ENCODE measurements at regions not wholly inside any gene's neighbourhood (a gene's known extent, or its start where the extent isn't known, plus 50 kb on each side); places are given as distances from the start of the nearest gene placed in this dataset.

GRCh38 chr13:66003558-66003957, 1226.6 kb downstream of the PCDH9 start:
- no peak for DNase-seq
- H3K27me3 ChIP-seq (replicated peaks; ENCODE audit: insufficient read depth, low read length) = no peaks in the 10 kb centered on the region
- TF ChIP-seq EZH2phosphoT487 (IDR thresholded peaks at IDR 0.05; ENCODE audit: low read length) (no peak), CTCF (IDR thresholded peaks at IDR 0.05; ENCODE audit: low read length) (no peak), EZH2 (optimal IDR thresholded peaks at IDR 0.05; ENCODE audit: low read depth, low read length) (no peak)
- H3K4me1 ChIP-seq (ENCODE audit: low read length) = no peaks in the 10 kb centered on the region
- H3K4me3 ChIP-seq (ENCODE audit: low read length) = no peak overlapping the region
- H3F3A ChIP-seq (ENCODE audit: insufficient read depth, low read length) = no peaks in the 10 kb centered on the region
- no peaks in the 10 kb centered on the region for H3K79me2 ChIP-seq (ENCODE audit: low read length)
- H3K9ac ChIP-seq (ENCODE audit: low read length) = no peak overlapping the region
- no peak overlapping the region for H3K27ac ChIP-seq (ENCODE audit: low read length)
- H3K9me3 ChIP-seq (replicated peaks; ENCODE audit: insufficient read depth, low read length) = no peaks in the 10 kb centered on the region
- no peak overlapping the region for H2AFZ ChIP-seq (ENCODE audit: low read length)
- H3K4me2 ChIP-seq (ENCODE audit: low read depth, low read length) = no peak overlapping the region
- H3K9me2 ChIP-seq (replicated peaks; ENCODE audit: insufficient read depth, low read length) = no peaks in the 10 kb centered on the region
- no peaks in the 10 kb centered on the region for H4K20me1 ChIP-seq (ENCODE audit: insufficient read depth, low read length)
- H3K36me3 ChIP-seq (replicated peaks; ENCODE audit: insufficient read depth, low read length) = no peaks in the 10 kb centered on the region

DNA sequence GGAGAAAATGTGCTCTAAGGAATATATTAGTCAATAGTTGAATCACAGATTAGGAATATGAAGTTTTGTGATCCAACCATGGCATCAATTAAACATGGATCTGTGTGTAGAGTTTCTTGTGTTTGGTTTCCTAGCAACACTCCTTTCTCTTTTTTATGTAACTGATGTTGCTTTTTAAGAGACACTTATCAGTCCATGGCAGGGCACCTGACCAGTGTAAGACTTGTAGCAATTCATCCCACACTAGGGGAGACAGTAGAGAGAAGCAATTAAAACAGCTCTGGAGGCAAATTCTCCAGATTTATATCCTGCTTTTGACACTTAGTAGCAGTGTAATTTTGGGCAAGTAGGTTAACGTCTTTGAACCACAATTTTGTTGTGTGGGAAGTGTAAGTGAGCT, 1229.0 kb downstream of the PCDH9 start:
- Histone ChIP-seq H3K79me2 (ENCODE audit: low read length) (no peaks in the 10 kb centered on the region), H3K9ac (ENCODE audit: low read length) (no peak overlapping the region), H3F3A (ENCODE audit: insufficient read depth, low read length) (no peaks in the 10 kb centered on the region), H2AFZ (ENCODE audit: low read length) (no peak overlapping the region), H3K4me3 (ENCODE audit: low read length) (no peak overlapping the region), H3K27ac (ENCODE audit: low read length) (no peak overlapping the region), H3K9me2 (replicated peaks; ENCODE audit: insufficient read depth, low read length) (no peaks in the 10 kb centered on the region), H3K4me1 (ENCODE audit: low read length) (no peaks in the 10 kb centered on the region), H3K9me3 (replicated peaks; ENCODE audit: insufficient read depth, low read length) (no peaks in the 10 kb centered on the region), H3K27me3 (replicated peaks; ENCODE audit: insufficient read depth, low read length) (no peaks in the 10 kb centered on the region), H3K4me2 (ENCODE audit: low read depth, low read length) (no peak overlapping the region), H3K36me3 (replicated peaks; ENCODE audit: insufficient read depth, low read length) (no peaks in the 10 kb centered on the region), H4K20me1 (ENCODE audit: insufficient read depth, low read length) (no peaks in the 10 kb centered on the region)
- no peak for TF ChIP-seq EZH2 (optimal IDR thresholded peaks at IDR 0.05; ENCODE audit: low read depth, low read length)
- TF ChIP-seq EZH2phosphoT487 (IDR thresholded peaks at IDR 0.05; ENCODE audit: low read length) = no peak
- TF ChIP-seq CTCF (IDR thresholded peaks at IDR 0.05; ENCODE audit: low read length) = no peak
- no peak for DNase-seq

GRCh38 chr13:65999411-65999810, 1230.7 kb downstream of the PCDH9 start:
- Histone ChIP-seq H3K9me2 (replicated peaks; ENCODE audit: insufficient read depth, low read length) (no peaks in the 10 kb centered on the region), H3K27ac (ENCODE audit: low read length) (no peak overlapping the region), H3K9me3 (replicated peaks; ENCODE audit: insufficient read depth, low read length) (no peaks in the 10 kb centered on the region), H3K4me2 (ENCODE audit: low read depth, low read length) (no peak overlapping the region), H3K79me2 (ENCODE audit: low read length) (no peaks in the 10 kb centered on the region), H3K9ac (ENCODE audit: low read length) (no peak overlapping the region), H4K20me1 (ENCODE audit: insufficient read depth, low read length) (no peaks in the 10 kb centered on the region), H3K4me1 (ENCODE audit: low read length) (no peaks in the 10 kb centered on the region), H3K4me3 (ENCODE audit: low read length) (no peak overlapping the region), H3K36me3 (replicated peaks; ENCODE audit: insufficient read depth, low read length) (no peaks in the 10 kb centered on the region), H3K27me3 (replicated peaks; ENCODE audit: insufficient read depth, low read length) (no peaks in the 10 kb centered on the region), H2AFZ (ENCODE audit: low read length) (no peak overlapping the region), H3F3A (ENCODE audit: insufficient read depth, low read length) (no peaks in the 10 kb centered on the region)
- TF ChIP-seq CTCF (IDR thresholded peaks at IDR 0.05; ENCODE audit: low read length) (no peak), EZH2 (optimal IDR thresholded peaks at IDR 0.05; ENCODE audit: low read depth, low read length) (no peak), EZH2phosphoT487 (IDR thresholded peaks at IDR 0.05; ENCODE audit: low read length) (no peak)
- no peak for DNase-seq

Measured in MM.1S (cell line).